CD14-positive monocyte (primary cell): ENCODE measurements at regions not wholly inside any gene's neighbourhood (a gene's known extent, or its start where the extent isn't known, plus 50 kb on each side); places are given as distances from the start of the nearest gene placed in this dataset.

ENCODE experiments used
- DNase-seq, 3 donors: peaks; one replicate each; pipeline ENCODE4 v3.0.0-alpha.2; 2011 to 2022
- H2AFZ ChIP-seq: 2 replicates; pipeline ENCODE4 v1.6.0; 2012; ENCODE audit warnings: mild to moderate bottlenecking, low read depth, low read length, inconsistent platforms; ENCODE audit not compliant: insufficient read depth, poor library complexity, severe bottlenecking
- H3K27ac ChIP-seq, 2 donors: 1 replicate in 1 of 2; 2 replicates in 1 of 2; pipeline ENCODE4 v1.5.1; 2012 to 2013; ENCODE audit warnings: low read length in 2 of 2, control low read depth in 1 of 2, inconsistent platforms in 1 of 2, low read depth in 1 of 2, mild to moderate bottlenecking in 1 of 2
- H3K27me3 ChIP-seq, 2 donors: one replicate each; pipeline versions ENCODE4 v1.6.0 to v1.6.1; 2011 to 2013; ENCODE audit warnings: low read length in 2 of 2; ENCODE audit not compliant: control insufficient read depth in 2 of 2, insufficient read depth in 2 of 2
- H3K36me3 ChIP-seq, 2 donors: replicated peaks in 1 of 2; 1 replicate in 1 of 2; 2 replicates in 1 of 2; pipeline versions ENCODE4 v1.5.1 to v1.6.1; 2012 to 2013; ENCODE audit warnings: low read length in 2 of 2, control low read depth in 1 of 2, inconsistent platforms in 1 of 2, mild to moderate bottlenecking in 1 of 2; ENCODE audit not compliant: insufficient read depth in 2 of 2, control insufficient read depth in 1 of 2
- H3K4me1 ChIP-seq, 2 donors: 1 replicate in 1 of 2; 2 replicates in 1 of 2; pipeline versions ENCODE4 v1.5.1 to v1.6.1; 2012 to 2013; ENCODE audit warnings: low read length in 2 of 2, control low read depth in 1 of 2, inconsistent platforms in 1 of 2, mild to moderate bottlenecking in 1 of 2, moderate library complexity in 1 of 2; ENCODE audit not compliant: insufficient read depth in 2 of 2, control insufficient read depth in 1 of 2
- H3K4me2 ChIP-seq: replicated peaks from 2 replicates; pipeline ENCODE3; 2012; ENCODE audit warnings: low read length, moderate library complexity, mild to moderate bottlenecking; ENCODE audit not compliant: poor library complexity, severe bottlenecking; ENCODE audit errors: extremely low read depth
- H3K4me3 ChIP-seq, 3 experiments: fragments of 200-600 bp in 1 of 3; sonication (generic) in 1 of 3; replicated peaks in 1 of 3; 1 replicate in 2 of 3; 2 replicates in 1 of 3; pipeline ENCODE4 v1.5.1; 2011 to 2013; ENCODE audit warnings: low read length in 3 of 3, mild to moderate bottlenecking in 3 of 3, control low read depth in 2 of 3, low read depth in 2 of 3, inconsistent platforms in 1 of 3, moderate library complexity in 1 of 3
- H3K79me2 ChIP-seq: 2 replicates; pipeline ENCODE4 v1.6.0; 2012; ENCODE audit warnings: mild to moderate bottlenecking, control low read depth, inconsistent platforms, low read length, moderate library complexity; ENCODE audit not compliant: insufficient read depth
- H3K9ac ChIP-seq: 2 replicates; pipeline ENCODE4 v1.6.0; 2017; ENCODE audit warnings: low read length, mild to moderate bottlenecking; ENCODE audit not compliant: insufficient read depth, poor library complexity, severe bottlenecking
- H3K9me3 ChIP-seq, 2 donors: replicated peaks in 1 of 2; 1 replicate in 1 of 2; 2 replicates in 1 of 2; pipeline versions ENCODE4 v1.5.1 to v1.6.1; 2012 to 2013; ENCODE audit warnings: low read length in 2 of 2, control low read depth in 1 of 2; ENCODE audit not compliant: control insufficient read depth in 1 of 2, insufficient read depth in 1 of 2
- H4K20me1 ChIP-seq: 2 replicates; pipeline ENCODE4 v1.6.0; 2012; ENCODE audit warnings: mild to moderate bottlenecking, low read length, control low read depth, moderate library complexity; ENCODE audit not compliant: insufficient read depth
- H3K27ac Mint-ChIP-seq, 7 donors: one replicate each; pipeline ENCODE4 v1.8.0; 2020; ENCODE audit warnings: mild to moderate bottlenecking in 7 of 7, mixed read lengths in 7 of 7, moderate library complexity in 6 of 7, inconsistent platforms in 2 of 7
- H3K27me3 Mint-ChIP-seq, 3 donors: one replicate each; pipeline ENCODE4 v1.8.0; 2021 to 2022; ENCODE audit warnings: low read depth in 3 of 3, mild to moderate bottlenecking in 3 of 3, mixed read lengths in 3 of 3, moderate library complexity in 3 of 3, inconsistent platforms in 1 of 3
- H3K36me3 Mint-ChIP-seq, 2 donors: one replicate each; pipeline ENCODE4 v1.8.0; 2020; ENCODE audit warnings: mixed read lengths in 2 of 2, inconsistent platforms in 1 of 2, mild to moderate bottlenecking in 1 of 2
- H3K4me1 Mint-ChIP-seq: one replicate; pipeline ENCODE4 v1.8.0; 2020; ENCODE audit warnings: mild to moderate bottlenecking, mixed read lengths
- H3K4me3 Mint-ChIP-seq, 2 donors: one replicate each; pipeline ENCODE4 v1.8.0; 2020; ENCODE audit warnings: mild to moderate bottlenecking in 2 of 2, mixed read lengths in 2 of 2, moderate library complexity in 1 of 2
- H3K9me3 Mint-ChIP-seq, 7 donors: one replicate each; pipeline ENCODE4 v1.8.0; 2020 to 2022; ENCODE audit warnings: mixed read lengths in 7 of 7, mild to moderate bottlenecking in 6 of 7, moderate library complexity in 6 of 7, inconsistent platforms in 2 of 7
- WGBS: methylation state at CpG from one replicate; pipeline ENCODE4 v1.1.5; 2013; ENCODE audit warnings: missing lambda C conversion rate; ENCODE audit not compliant: insufficient coverage; 5-methylcytosine and 5-hydroxymethylcytosine counted together
- intact Hi-C, 2 donors: fragments of 100-400 bp; cut with micrococcal nuclease; formaldehyde crosslinking; loops; one replicate each; pipeline versions ENCODE4 v1.15.0 to v1.15.1; 2023
- TF ChIP-seq, protein P1 (sequence below): fragments of 200-600 bp; IDR thresholded peaks from one replicate; pipeline ENCODE4 v1.8.0; 2022; ENCODE audit warnings: antibody characterized with exemption, mild to moderate bottlenecking

DNA sequence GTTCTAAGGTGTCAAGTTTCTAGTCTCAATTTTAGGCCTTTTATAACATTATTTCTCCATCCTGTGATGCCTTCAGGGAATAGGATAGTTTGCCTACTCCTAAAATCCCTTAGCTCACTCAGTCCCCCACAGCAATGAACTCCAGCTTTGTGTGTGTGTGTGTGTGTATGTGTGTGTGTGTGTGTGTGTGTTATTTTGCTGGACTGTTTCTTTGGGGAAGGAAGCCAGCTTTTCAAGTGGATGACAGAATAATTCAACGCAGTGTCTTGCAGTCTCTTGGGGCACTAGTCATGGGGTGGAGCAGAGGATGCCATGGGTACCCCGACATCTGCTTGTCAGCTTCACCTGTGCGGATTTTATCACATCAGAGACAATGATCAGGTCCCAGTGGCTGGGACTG is 262.8 kb upstream of the DAPK1 start:
- no peak overlapping the region for H3K4me3 Mint-ChIP-seq
- intact Hi-C loops, result no loop called here
- no peak overlapping the region for H3K27ac Mint-ChIP-seq
- no peak for DNase-seq
- no peaks in the 10 kb centered on the region for H3K4me1 Mint-ChIP-seq
- TF ChIP-seq, protein P1, sequence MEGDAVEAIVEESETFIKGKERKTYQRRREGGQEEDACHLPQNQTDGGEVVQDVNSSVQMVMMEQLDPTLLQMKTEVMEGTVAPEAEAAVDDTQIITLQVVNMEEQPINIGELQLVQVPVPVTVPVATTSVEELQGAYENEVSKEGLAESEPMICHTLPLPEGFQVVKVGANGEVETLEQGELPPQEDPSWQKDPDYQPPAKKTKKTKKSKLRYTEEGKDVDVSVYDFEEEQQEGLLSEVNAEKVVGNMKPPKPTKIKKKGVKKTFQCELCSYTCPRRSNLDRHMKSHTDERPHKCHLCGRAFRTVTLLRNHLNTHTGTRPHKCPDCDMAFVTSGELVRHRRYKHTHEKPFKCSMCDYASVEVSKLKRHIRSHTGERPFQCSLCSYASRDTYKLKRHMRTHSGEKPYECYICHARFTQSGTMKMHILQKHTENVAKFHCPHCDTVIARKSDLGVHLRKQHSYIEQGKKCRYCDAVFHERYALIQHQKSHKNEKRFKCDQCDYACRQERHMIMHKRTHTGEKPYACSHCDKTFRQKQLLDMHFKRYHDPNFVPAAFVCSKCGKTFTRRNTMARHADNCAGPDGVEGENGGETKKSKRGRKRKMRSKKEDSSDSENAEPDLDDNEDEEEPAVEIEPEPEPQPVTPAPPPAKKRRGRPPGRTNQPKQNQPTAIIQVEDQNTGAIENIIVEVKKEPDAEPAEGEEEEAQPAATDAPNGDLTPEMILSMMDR, result no peak
- H3K27me3 ChIP-seq, result no peaks in the 10 kb centered on the region
- H3K79me2 ChIP-seq, result no peaks in the 10 kb centered on the region
- H3K27me3 Mint-ChIP-seq, result peaks cover 2 to 9% (median 3%) of the 10 kb centered on the region in 3 donors
- H3K4me3 ChIP-seq, result no peak overlapping the region
- no peaks in the 10 kb centered on the region for H3K9me3 ChIP-seq
- H3K9ac ChIP-seq, result no peak overlapping the region
- H4K20me1 ChIP-seq, result no peaks in the 10 kb centered on the region
- no peaks in the 10 kb centered on the region for H3K36me3 Mint-ChIP-seq
- no peak overlapping the region for H3K27ac ChIP-seq
- peaks cover 0 to 4% (median 0%) of the 10 kb centered on the region in 7 donors for H3K9me3 Mint-ChIP-seq
- no peak overlapping the region for H3K4me2 ChIP-seq
- no peaks in the 10 kb centered on the region for H3K36me3 ChIP-seq
- 93% methylated on average over 3 of the region's 3 CpGs for WGBS
- H2AFZ ChIP-seq, result no peak overlapping the region
- H3K4me1 ChIP-seq, result no peaks in the 10 kb centered on the region

DNA sequence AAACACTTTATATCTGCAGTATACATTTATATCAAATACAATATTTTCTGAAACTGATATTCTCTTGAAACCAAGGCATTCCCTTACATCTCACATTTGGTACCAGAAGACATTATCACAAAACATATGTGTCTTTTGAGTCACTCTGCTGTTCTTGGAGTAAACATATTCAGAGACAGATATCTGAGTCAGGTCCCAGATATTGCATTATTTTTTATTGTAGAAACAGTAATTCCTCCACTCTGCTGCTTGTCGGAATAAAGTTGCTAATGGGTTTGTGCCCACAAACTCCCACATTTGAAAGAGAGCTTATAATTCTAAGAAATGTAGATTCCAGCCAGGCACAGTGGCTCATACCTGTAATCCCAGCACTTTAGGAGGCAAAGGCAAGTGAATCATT is 261.1 kb upstream of the DAPK1 start:
- Histone ChIP-seq H2AFZ (no peak overlapping the region), H3K4me2 (no peak overlapping the region), H3K27ac (no peak overlapping the region), H3K9ac (no peak overlapping the region), H3K27me3 (no peaks in the 10 kb centered on the region), H4K20me1 (no peaks in the 10 kb centered on the region), H3K36me3 (no peaks in the 10 kb centered on the region), H3K4me3 (no peak overlapping the region), H3K9me3 (no peaks in the 10 kb centered on the region), H3K4me1 (no peaks in the 10 kb centered on the region), H3K79me2 (no peaks in the 10 kb centered on the region)
- TF ChIP-seq, protein P1, result no peak
- Mint-ChIP-seq H3K36me3 (no peaks in the 10 kb centered on the region), H3K4me3 (no peak overlapping the region), H3K9me3 (peaks cover 0 to 4% (median 0%) of the 10 kb centered on the region in 7 donors), H3K27ac (no peak overlapping the region), H3K27me3 (peaks cover 4 to 16% (median 13%) of the 10 kb centered on the region in 3 donors), H3K4me1 (no peaks in the 10 kb centered on the region)
- no CpG with 5 or more reads among the region's 1 CpG for WGBS
- intact Hi-C loops, result no loop called here
- no peak for DNase-seq
